ENCODE measurements at regions not wholly inside any gene's neighbourhood (a gene's known extent, or its start where the extent isn't known, plus 50 kb on each side); places are given as distances from the start of the nearest gene placed in this dataset.

- TF ChIP-seq, protein P1, sequence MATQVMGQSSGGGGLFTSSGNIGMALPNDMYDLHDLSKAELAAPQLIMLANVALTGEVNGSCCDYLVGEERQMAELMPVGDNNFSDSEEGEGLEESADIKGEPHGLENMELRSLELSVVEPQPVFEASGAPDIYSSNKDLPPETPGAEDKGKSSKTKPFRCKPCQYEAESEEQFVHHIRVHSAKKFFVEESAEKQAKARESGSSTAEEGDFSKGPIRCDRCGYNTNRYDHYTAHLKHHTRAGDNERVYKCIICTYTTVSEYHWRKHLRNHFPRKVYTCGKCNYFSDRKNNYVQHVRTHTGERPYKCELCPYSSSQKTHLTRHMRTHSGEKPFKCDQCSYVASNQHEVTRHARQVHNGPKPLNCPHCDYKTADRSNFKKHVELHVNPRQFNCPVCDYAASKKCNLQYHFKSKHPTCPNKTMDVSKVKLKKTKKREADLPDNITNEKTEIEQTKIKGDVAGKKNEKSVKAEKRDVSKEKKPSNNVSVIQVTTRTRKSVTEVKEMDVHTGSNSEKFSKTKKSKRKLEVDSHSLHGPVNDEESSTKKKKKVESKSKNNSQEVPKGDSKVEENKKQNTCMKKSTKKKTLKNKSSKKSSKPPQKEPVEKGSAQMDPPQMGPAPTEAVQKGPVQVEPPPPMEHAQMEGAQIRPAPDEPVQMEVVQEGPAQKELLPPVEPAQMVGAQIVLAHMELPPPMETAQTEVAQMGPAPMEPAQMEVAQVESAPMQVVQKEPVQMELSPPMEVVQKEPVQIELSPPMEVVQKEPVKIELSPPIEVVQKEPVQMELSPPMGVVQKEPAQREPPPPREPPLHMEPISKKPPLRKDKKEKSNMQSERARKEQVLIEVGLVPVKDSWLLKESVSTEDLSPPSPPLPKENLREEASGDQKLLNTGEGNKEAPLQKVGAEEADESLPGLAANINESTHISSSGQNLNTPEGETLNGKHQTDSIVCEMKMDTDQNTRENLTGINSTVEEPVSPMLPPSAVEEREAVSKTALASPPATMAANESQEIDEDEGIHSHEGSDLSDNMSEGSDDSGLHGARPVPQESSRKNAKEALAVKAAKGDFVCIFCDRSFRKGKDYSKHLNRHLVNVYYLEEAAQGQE (IDR thresholded peaks at IDR 0.05; ENCODE audit: unreplicated experiment): no peak
- TF ChIP-seq POLR2AphosphoS5 (IDR thresholded peaks at IDR 0.05; ENCODE audit: low read depth): no peak
These were observed 535.1 kb downstream of the UTRN start for GRCh38 chr6:144820270-144820669.

Measured in GM23338 (cell line).